OCI-LY1 (cell line): ENCODE measurements at regions not wholly inside any gene's neighbourhood (a gene's known extent, or its start where the extent isn't known, plus 50 kb on each side); places are given as distances from the start of the nearest gene placed in this dataset.

Experiments used
- CTCF ChIP-seq: fragments of 200-600 bp; sonication (generic), shearing (Covaris generic); IDR thresholded peaks from 2 replicates; pipeline ENCODE4 v1.5.1; 2017; ENCODE audit warnings: mild to moderate bottlenecking, antibody characterized with exemption, low read length, moderate library complexity, mixed read lengths
- EZH2 ChIP-seq: fragments of 200-600 bp; sonication (generic), shearing (Covaris generic); IDR thresholded peaks from 2 replicates; pipeline ENCODE4 v1.8.0; 2017; ENCODE audit warnings: borderline replicate concordance, mixed run types, mild to moderate bottlenecking, antibody characterized with exemption, low read length, moderate library complexity, mixed read lengths

GRCh38 chr4:114077610-114078009, 98.2 kb upstream of the ARSJ start:
- TF ChIP-seq CTCF (no peak), EZH2 (no peak)
